ENCODE measurements at regions not wholly inside any gene's neighbourhood (a gene's known extent, or its start where the extent isn't known, plus 50 kb on each side); places are given as distances from the start of the nearest gene placed in this dataset.

DNA sequence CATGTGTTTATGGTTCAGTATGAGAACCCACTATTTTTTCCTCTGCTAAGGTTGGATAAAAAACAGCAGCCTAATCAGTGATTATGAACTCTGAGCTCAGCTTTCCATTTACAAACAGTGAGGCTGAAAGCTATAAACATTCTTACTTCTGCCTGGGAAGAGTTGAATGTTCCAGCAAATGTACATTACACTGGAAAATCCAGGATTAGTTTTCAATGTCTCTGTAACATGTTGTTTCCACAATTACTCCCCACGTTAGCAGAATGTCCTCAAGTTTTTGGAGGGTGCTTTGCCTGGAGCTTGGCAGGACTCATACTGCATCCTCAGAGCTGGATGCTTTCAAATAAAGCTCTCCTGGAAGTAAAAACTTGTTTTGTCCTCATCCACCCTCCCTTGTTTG is 150.4 kb downstream of the POSTN start:
- no peaks in the 10 kb centered on the region for H3K27me3 ChIP-seq (ENCODE audit: control insufficient read depth in 2 of 2, insufficient read depth in 2 of 2, low read length in 2 of 2)
- ChIA-PET CTCF (ENCODE audit: low intra/inter-chr PET ratio) (no interaction called here), POLR2A (no interaction called here)
- H3K9me1 ChIP-seq (ENCODE audit: control insufficient read depth, insufficient read depth, low read length), result no peaks in the 10 kb centered on the region
- H3K4me2 ChIP-seq (ENCODE audit: insufficient read depth, low read length), result no peak overlapping the region
- no peaks in the 10 kb centered on the region for H3K79me2 ChIP-seq (ENCODE audit: control insufficient read depth, insufficient read depth, low read length)
- no peaks in the 10 kb centered on the region for H3K36me3 ChIP-seq (ENCODE audit: control insufficient read depth, insufficient read depth, low read length)
- no peaks in the 10 kb centered on the region for H3K4me1 ChIP-seq (replicated peaks in 1 of 2; ENCODE audit: control insufficient read depth in 2 of 2, insufficient read depth in 2 of 2, low read length in 2 of 2)
- ATAC-seq, result no peak
- no TSS peak for BruUV-seq (replicated peaks)
- H3K9ac ChIP-seq (ENCODE audit: insufficient read depth in 1 of 2, low read depth in 2 of 2, low read length in 2 of 2), result no peak overlapping the region
- WGBS (ENCODE audit: insufficient coverage, low coverage, missing lambda C conversion rate), result 0% methylated on average over 1 of the region's 1 CpG
- H4K20me1 ChIP-seq (replicated peaks; ENCODE audit: control insufficient read depth, insufficient read depth, low read length), result no peaks in the 10 kb centered on the region
- no peak overlapping the region for H3K4me3 ChIP-seq
- H3K9me3 ChIP-seq (replicated peaks; ENCODE audit: control insufficient read depth, insufficient read depth, low read depth, low read length), result no peaks in the 10 kb centered on the region
- H2AFZ ChIP-seq (ENCODE audit: low read depth, low read length), result no peak overlapping the region
- in situ Hi-C loops (cut with MboI), result no loop called here
- FAIRE-seq, result no peak
- no peak overlapping the region for H3K27ac ChIP-seq (ENCODE audit: extremely low read depth, low read depth, low read length)
- intact Hi-C loops (cut with micrococcal nuclease), result no loop called here
- TF ChIP-seq NFIC (IDR thresholded peaks at IDR 0.05), result no peak
- TF ChIP-seq ZKSCAN1 (IDR thresholded peaks at IDR 0.05; ENCODE audit: low read depth, low read length), result no peak
- no peak for TF ChIP-seq CHD1 (IDR thresholded peaks at IDR 0.05; ENCODE audit: low read length)
- no peak for TF ChIP-seq ZNF311 (CRISPR knock-in tag; IDR thresholded peaks at IDR 0.05)
- DNase-seq (ENCODE audit: extremely low read depth in 1 of 4, low spot score in 3 of 4), result no peak

DNA sequence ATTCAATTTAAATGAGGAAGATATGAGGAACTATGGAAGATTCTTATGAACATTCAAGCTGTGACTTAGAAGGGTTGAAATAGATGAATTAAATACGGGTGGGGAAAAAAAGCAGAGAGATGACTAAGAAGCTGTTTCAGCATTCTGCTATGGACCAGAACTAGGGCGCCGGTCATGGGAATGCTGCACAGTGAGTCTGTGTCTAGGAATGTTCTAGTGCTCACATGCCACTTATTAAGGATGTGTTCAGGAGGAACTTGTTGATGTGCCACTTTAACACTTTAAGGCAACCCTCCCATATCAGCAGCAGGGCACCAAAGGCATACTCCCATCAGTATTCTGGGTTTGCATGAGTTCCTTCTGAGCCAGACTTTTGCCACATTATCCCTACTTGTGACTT is 152.1 kb downstream of the POSTN start:
- no TSS peak for BruUV-seq (replicated peaks)
- TF ChIP-seq, protein P1, sequence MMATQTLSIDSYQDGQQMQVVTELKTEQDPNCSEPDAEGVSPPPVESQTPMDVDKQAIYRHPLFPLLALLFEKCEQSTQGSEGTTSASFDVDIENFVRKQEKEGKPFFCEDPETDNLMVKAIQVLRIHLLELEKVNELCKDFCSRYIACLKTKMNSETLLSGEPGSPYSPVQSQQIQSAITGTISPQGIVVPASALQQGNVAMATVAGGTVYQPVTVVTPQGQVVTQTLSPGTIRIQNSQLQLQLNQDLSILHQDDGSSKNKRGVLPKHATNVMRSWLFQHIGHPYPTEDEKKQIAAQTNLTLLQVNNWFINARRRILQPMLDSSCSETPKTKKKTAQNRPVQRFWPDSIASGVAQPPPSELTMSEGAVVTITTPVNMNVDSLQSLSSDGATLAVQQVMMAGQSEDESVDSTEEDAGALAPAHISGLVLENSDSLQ (IDR thresholded peaks at IDR 0.05), result no peak
- TF ChIP-seq FOXA1 (IDR thresholded peaks at IDR 0.05; ENCODE audit: borderline replicate concordance) (no peak), YBX1 (IDR thresholded peaks at IDR 0.05) (no peak), CBFA2T2 (conservative IDR thresholded peaks at IDR 0.05) (no peak), KDM5B (IDR thresholded peaks at IDR 0.05; ENCODE audit: insufficient replicate concordance, low read depth, low read length) (no peak), TRIM24 (IDR thresholded peaks at IDR 0.05) (no peak), SMC3 (conservative IDR thresholded peaks at IDR 0.05; ENCODE audit: insufficient read depth, low read depth, low read length) (no peak), GTF2B (IDR thresholded peaks at IDR 0.05; ENCODE audit: extremely low read depth, insufficient read length) (no peak), ZEB2 (IDR thresholded peaks at IDR 0.05) (no peak), C11orf30 (IDR thresholded peaks at IDR 0.05; ENCODE audit: low read depth) (no peak), DNMT1 (IDR thresholded peaks at IDR 0.05) (no peak), ETV5 (CRISPR knock-in tag; IDR thresholded peaks at IDR 0.05; ENCODE audit: low read depth) (no peak), RAD51 (IDR thresholded peaks at IDR 0.05; ENCODE audit: borderline replicate concordance, low read depth) (no peak), FOXJ3 (CRISPR knock-in tag; IDR thresholded peaks at IDR 0.05) (no peak), SAP30 (IDR thresholded peaks at IDR 0.05; ENCODE audit: borderline replicate concordance, insufficient read depth, low read depth, low read length, poor library complexity, severe bottlenecking) (no peak)

More for the DNA sequence above, 152.1 kb downstream of the POSTN start:
- CTCF ChIA-PET (ENCODE audit: low intra/inter-chr PET ratio), result no interaction called here
- Histone ChIP-seq H3K9me3 (replicated peaks; ENCODE audit: control insufficient read depth, insufficient read depth, low read depth, low read length) (no peaks in the 10 kb centered on the region), H3K27me3 (ENCODE audit: control insufficient read depth in 2 of 2, insufficient read depth in 2 of 2, low read length in 2 of 2) (no peaks in the 10 kb centered on the region), H3K9me1 (ENCODE audit: control insufficient read depth, insufficient read depth, low read length) (no peaks in the 10 kb centered on the region), H3K4me3 (no peak overlapping the region), H3K4me1 (replicated peaks in 1 of 2; ENCODE audit: control insufficient read depth in 2 of 2, insufficient read depth in 2 of 2, low read length in 2 of 2) (no peaks in the 10 kb centered on the region), H3K36me3 (ENCODE audit: control insufficient read depth, insufficient read depth, low read length) (no peaks in the 10 kb centered on the region), H3K27ac (ENCODE audit: extremely low read depth, low read depth, low read length) (no peak overlapping the region), H3K4me2 (ENCODE audit: insufficient read depth, low read length) (no peak overlapping the region), H3K9ac (ENCODE audit: insufficient read depth in 1 of 2, low read depth in 2 of 2, low read length in 2 of 2) (no peak overlapping the region), H2AFZ (ENCODE audit: low read depth, low read length) (no peak overlapping the region), H3K79me2 (ENCODE audit: control insufficient read depth, insufficient read depth, low read length) (no peaks in the 10 kb centered on the region), H4K20me1 (replicated peaks; ENCODE audit: control insufficient read depth, insufficient read depth, low read length) (no peaks in the 10 kb centered on the region)
- in situ Hi-C loops (cut with MboI), result no loop called here
- FAIRE-seq, result no peak
- POLR2A ChIA-PET, result no interaction called here
- ATAC-seq, result no peak
- intact Hi-C loops (cut with micrococcal nuclease), result no loop called here
- no peak for DNase-seq (ENCODE audit: extremely low read depth in 1 of 4, low spot score in 3 of 4)
- 0% methylated on average over 3 of the region's 3 CpGs for WGBS (ENCODE audit: insufficient coverage, low coverage, missing lambda C conversion rate)
